Amniotic epithelial cell (primary cell): ENCODE measurements at regions not wholly inside any gene's neighbourhood (a gene's known extent, or its start where the extent isn't known, plus 50 kb on each side); places are given as distances from the start of the nearest gene placed in this dataset.

Experiments
- DNase-seq: peaks from one replicate; pipeline ENCODE4 v3.0.0-alpha.2; 2010; ENCODE audit warnings: low read depth

- DNase-seq, result no peak
Measured at GRCh38 chr2:188851311-188851710, 122.9 kb upstream of the COL3A1 start.

- DNase-seq, result no peak
Measured at GRCh38 chr2:188851826-188852225, 122.3 kb upstream of the COL3A1 start.

GRCh38 chr2:188852772-188853171 lies 121.4 kb upstream of the COL3A1 start:
- peak; percentile 52 for DNase-seq

GRCh38 chr2:188853307-188853706 lies 120.9 kb upstream of the COL3A1 start:
- DNase-seq, result peak; percentile 94

- no peak for DNase-seq
Measured at GRCh38 chr2:188865681-188866080, 108.5 kb upstream of the COL3A1 start.

- DNase-seq, result peak; percentile 43
Measured at GRCh38 chr2:188869550-188869949, 104.6 kb upstream of the COL3A1 start.

- peak; percentile 99 for DNase-seq
Measured at GRCh38 chr2:188870289-188870688, 103.9 kb upstream of the COL3A1 start.

GRCh38 chr2:188875104-188875503 lies 99.1 kb upstream of the COL3A1 start:
- no peak for DNase-seq

- no peak for DNase-seq
Measured at GRCh38 chr2:188878716-188879115, 95.5 kb upstream of the COL3A1 start.

GRCh38 chr2:188880740-188881139 lies 93.4 kb upstream of the COL3A1 start:
- DNase-seq, result no peak

GRCh38 chr2:188881434-188881833 lies 92.7 kb upstream of the COL3A1 start:
- no peak for DNase-seq

- DNase-seq, result peak; percentile 65
Measured at GRCh38 chr2:188884046-188884445, 90.1 kb upstream of the COL3A1 start.

GRCh38 chr2:188884517-188884916 lies 89.7 kb upstream of the COL3A1 start:
- peak; percentile 63 for DNase-seq

- DNase-seq, result no peak
Measured at GRCh38 chr2:188889187-188889586, 85.0 kb upstream of the COL3A1 start.

- DNase-seq, result no peak
Measured at GRCh38 chr2:188890755-188891154, 83.4 kb upstream of the COL3A1 start.

GRCh38 chr2:188892636-188893035 lies 81.5 kb upstream of the COL3A1 start:
- peak; percentile 89 for DNase-seq

- no peak for DNase-seq
Measured at GRCh38 chr2:188893972-188894371, 80.2 kb upstream of the COL3A1 start.

GRCh38 chr2:188894979-188895378 lies 79.2 kb upstream of the COL3A1 start:
- no peak for DNase-seq

- DNase-seq, result peak; percentile 70
Measured at GRCh38 chr2:188897096-188897495, 77.1 kb upstream of the COL3A1 start.

- DNase-seq, result no peak
Measured at GRCh38 chr2:188898261-188898660, 75.9 kb upstream of the COL3A1 start.

GRCh38 chr2:188902901-188903491 lies 71.2 kb upstream of the COL3A1 start:
- peak; percentile 81 for DNase-seq

- DNase-seq, result no peak
Measured at GRCh38 chr2:188903740-188904139, 70.4 kb upstream of the COL3A1 start.

GRCh38 chr2:188909036-188909435 lies 65.1 kb upstream of the COL3A1 start:
- DNase-seq, result peak; percentile 88

- no peak for DNase-seq
Measured at GRCh38 chr2:188916736-188917135, 57.4 kb upstream of the COL3A1 start.

GRCh38 chr2:188917632-188918031 lies 56.5 kb upstream of the COL3A1 start:
- DNase-seq, result no peak
